ENCODE measurements at regions not wholly inside any gene's neighbourhood (a gene's known extent, or its start where the extent isn't known, plus 50 kb on each side); places are given as distances from the start of the nearest gene placed in this dataset.

- DNase-seq (ENCODE audit: low read depth) = no peak
- H3K4me3 ChIP-seq (replicated peaks; ENCODE audit: low read depth, low read length) = no peak overlapping the region
- TF ChIP-seq, protein P1, sequence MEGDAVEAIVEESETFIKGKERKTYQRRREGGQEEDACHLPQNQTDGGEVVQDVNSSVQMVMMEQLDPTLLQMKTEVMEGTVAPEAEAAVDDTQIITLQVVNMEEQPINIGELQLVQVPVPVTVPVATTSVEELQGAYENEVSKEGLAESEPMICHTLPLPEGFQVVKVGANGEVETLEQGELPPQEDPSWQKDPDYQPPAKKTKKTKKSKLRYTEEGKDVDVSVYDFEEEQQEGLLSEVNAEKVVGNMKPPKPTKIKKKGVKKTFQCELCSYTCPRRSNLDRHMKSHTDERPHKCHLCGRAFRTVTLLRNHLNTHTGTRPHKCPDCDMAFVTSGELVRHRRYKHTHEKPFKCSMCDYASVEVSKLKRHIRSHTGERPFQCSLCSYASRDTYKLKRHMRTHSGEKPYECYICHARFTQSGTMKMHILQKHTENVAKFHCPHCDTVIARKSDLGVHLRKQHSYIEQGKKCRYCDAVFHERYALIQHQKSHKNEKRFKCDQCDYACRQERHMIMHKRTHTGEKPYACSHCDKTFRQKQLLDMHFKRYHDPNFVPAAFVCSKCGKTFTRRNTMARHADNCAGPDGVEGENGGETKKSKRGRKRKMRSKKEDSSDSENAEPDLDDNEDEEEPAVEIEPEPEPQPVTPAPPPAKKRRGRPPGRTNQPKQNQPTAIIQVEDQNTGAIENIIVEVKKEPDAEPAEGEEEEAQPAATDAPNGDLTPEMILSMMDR (IDR thresholded peaks at IDR 0.05; ENCODE audit: low read length, missing control alignments) = no peak
Observed at GRCh38 chr2:204150721-204151120, 214.2 kb downstream of the ICOS start.

GRCh38 chr2:204152616-204153015 is 216.1 kb downstream of the ICOS start:
- DNase-seq (ENCODE audit: low read depth) = no peak
- H3K4me3 ChIP-seq (replicated peaks; ENCODE audit: low read depth, low read length) = no peak overlapping the region
- TF ChIP-seq, protein P1 (IDR thresholded peaks at IDR 0.05; ENCODE audit: low read length, missing control alignments) = no peak

DNA sequence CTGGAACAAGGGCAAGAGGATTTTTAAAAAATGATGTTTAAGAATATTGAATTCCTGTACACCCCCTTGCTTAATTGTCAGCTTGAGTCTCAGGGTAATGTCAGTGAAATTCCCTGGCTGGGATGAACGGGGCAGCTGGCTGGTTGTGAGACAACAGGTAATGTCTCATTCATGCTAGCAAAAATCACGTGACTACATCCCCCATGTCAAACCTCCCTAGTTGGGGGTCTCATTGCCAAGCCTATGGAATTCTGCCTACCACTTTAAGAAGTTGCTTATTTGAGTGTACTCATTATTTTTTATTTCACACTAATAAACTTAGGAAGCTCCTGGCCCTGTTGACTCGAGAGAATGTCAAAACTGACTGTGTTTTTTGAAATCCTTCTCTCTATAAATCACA is 218.3 kb downstream of the ICOS start:
- DNase-seq (ENCODE audit: low read depth) = no peak
- H3K4me3 ChIP-seq (replicated peaks; ENCODE audit: low read depth, low read length) = no peak overlapping the region
- TF ChIP-seq, protein P1 (IDR thresholded peaks at IDR 0.05; ENCODE audit: low read length, missing control alignments) = no peak

DNA sequence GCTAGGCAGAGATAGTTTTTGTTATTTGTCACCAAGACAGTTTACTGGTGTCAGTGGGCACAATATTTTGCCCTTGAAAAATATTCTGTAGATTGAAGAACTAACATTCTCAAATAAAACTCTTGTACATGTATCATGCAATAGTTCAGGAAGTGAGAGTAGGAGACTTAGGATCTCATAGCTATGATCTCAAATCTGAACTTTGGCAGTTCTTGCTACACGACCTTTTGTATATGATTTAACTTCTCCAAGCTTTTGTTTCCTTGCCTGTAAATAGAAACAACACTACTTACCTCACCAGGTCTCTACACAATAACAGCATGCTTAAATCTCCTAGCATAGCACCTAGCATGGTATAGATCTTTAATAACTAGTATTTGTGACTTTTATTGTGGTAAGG is 219.9 kb downstream of the ICOS start:
- H3K4me3 ChIP-seq (replicated peaks; ENCODE audit: low read depth, low read length) = no peak overlapping the region
- DNase-seq (ENCODE audit: low read depth) = no peak
- TF ChIP-seq, protein P1 (IDR thresholded peaks at IDR 0.05; ENCODE audit: low read length, missing control alignments) = no peak

DNA sequence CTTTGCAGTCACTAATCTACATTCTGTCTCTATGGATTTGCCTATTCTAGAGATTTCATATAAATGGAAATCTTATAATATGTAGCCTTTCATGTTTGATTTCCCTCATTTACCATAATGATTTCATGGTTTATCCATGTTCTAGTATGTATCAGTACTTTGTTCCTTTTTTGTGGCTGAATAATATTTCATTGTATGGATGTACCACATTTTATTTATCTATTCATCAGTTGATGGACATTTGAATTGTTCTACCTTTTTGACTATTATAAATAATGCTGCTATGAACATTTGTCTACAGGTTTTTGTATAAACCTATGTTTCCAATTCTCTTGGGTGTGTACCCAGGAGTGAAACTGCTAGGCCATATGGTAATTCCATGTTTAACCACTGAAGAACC is 221.1 kb downstream of the ICOS start:
- TF ChIP-seq, protein P1 (IDR thresholded peaks at IDR 0.05; ENCODE audit: low read length, missing control alignments) = no peak
- no peak overlapping the region for H3K4me3 ChIP-seq (replicated peaks; ENCODE audit: low read depth, low read length)
- DNase-seq (ENCODE audit: low read depth) = no peak

- TF ChIP-seq, protein P1 (IDR thresholded peaks at IDR 0.05; ENCODE audit: low read length, missing control alignments) = no peak
- no peak overlapping the region for H3K4me3 ChIP-seq (replicated peaks; ENCODE audit: low read depth, low read length)
- no peak for DNase-seq (ENCODE audit: low read depth)
Observed at GRCh38 chr2:204159526-204159925, 223.0 kb downstream of the ICOS start.

GRCh38 chr2:204160989-204161388 is 224.4 kb downstream of the ICOS start:
- TF ChIP-seq, protein P1 (IDR thresholded peaks at IDR 0.05; ENCODE audit: low read length, missing control alignments) = no peak
- no peak for DNase-seq (ENCODE audit: low read depth)

More at GRCh38 chr2:204160989-204161388, 224.4 kb downstream of the ICOS start:
- no peak overlapping the region for H3K4me3 ChIP-seq (replicated peaks; ENCODE audit: low read depth, low read length)
